HUES48 (cell line): ENCODE measurements at regions not wholly inside any gene's neighbourhood (a gene's known extent, or its start where the extent isn't known, plus 50 kb on each side); places are given as distances from the start of the nearest gene placed in this dataset.

Source experiments
- H3K27ac ChIP-seq: one replicate; pipeline ENCODE4 v1.7.0; 2013; ENCODE audit warnings: low read depth, low read length, inconsistent platforms
- H3K27me3 ChIP-seq: 2 replicates; pipeline ENCODE4 v1.6.1; 2013; ENCODE audit warnings: mild to moderate bottlenecking, low read length; ENCODE audit not compliant: control insufficient read depth, insufficient read depth
- H3K36me3 ChIP-seq: 2 replicates; pipeline ENCODE4 v1.6.1; 2013; ENCODE audit warnings: low read length; ENCODE audit not compliant: control insufficient read depth, insufficient read depth
- H3K4me1 ChIP-seq: 2 replicates; pipeline ENCODE4 v1.6.1; 2013; ENCODE audit warnings: mild to moderate bottlenecking, low read length; ENCODE audit not compliant: control insufficient read depth, insufficient read depth
- H3K4me3 ChIP-seq: 2 replicates; pipeline ENCODE4 v1.5.1; 2013; ENCODE audit warnings: mild to moderate bottlenecking, low read depth, low read length
- H3K9ac ChIP-seq: 2 replicates; pipeline ENCODE4 v1.6.1; 2013; ENCODE audit warnings: mild to moderate bottlenecking, low read depth, low read length, moderate library complexity
- H3K9me3 ChIP-seq: 2 replicates; pipeline ENCODE4 v1.6.1; 2013; ENCODE audit warnings: low read length; ENCODE audit not compliant: control insufficient read depth, insufficient read depth

DNA sequence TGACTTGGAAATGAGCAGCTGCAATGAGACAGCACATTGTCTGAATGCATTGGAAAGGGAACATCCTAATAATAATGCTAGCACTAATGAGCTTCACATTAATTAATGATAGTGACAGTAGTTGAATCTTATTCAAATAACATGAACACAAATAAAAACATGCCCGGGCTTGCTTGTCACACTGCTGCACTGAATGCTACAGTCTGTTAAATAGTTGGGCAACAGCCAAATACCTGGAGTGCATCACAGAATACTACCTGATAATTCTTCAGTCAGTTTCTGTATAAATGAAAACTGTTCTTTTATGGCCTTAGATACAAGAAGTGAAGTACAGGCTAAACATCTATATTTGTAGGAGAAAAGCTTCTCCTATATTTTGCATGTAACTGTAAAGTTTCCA lies 458.7 kb downstream of the RNF144B start:
- no peaks in the 10 kb centered on the region for H3K9me3 ChIP-seq

DNA sequence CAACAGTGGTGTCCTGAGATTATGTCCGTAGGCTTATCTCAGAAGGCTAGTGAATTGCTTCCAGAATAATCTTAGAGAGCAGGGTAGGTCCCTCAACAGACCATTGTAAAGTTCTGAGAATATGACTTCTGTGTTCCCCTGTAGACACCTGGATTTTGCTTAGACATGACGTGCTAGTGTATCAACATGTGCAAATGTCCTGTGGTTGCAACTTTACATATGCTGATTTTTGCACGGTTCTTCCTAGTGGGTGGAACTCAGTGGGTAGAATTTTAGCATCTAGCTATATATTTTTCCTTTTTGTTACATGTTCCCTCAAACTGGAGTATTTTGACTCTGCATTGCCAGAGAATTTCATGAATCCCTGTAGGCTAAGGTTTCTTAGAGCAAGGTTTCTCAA lies 459.2 kb downstream of the RNF144B start:
- Histone ChIP-seq H3K9me3 (no peaks in the 10 kb centered on the region), H3K4me3 (no peak overlapping the region), H3K27ac (no peak overlapping the region), H3K36me3 (no peaks in the 10 kb centered on the region), H3K9ac (no peak overlapping the region), H3K27me3 (no peaks in the 10 kb centered on the region), H3K4me1 (no peaks in the 10 kb centered on the region)

More for the DNA sequence above, 458.7 kb downstream of the RNF144B start:
- Histone ChIP-seq H3K4me3 (no peak overlapping the region), H3K27ac (no peak overlapping the region), H3K27me3 (no peaks in the 10 kb centered on the region), H3K4me1 (no peaks in the 10 kb centered on the region), H3K9ac (no peak overlapping the region), H3K36me3 (no peaks in the 10 kb centered on the region)

DNA sequence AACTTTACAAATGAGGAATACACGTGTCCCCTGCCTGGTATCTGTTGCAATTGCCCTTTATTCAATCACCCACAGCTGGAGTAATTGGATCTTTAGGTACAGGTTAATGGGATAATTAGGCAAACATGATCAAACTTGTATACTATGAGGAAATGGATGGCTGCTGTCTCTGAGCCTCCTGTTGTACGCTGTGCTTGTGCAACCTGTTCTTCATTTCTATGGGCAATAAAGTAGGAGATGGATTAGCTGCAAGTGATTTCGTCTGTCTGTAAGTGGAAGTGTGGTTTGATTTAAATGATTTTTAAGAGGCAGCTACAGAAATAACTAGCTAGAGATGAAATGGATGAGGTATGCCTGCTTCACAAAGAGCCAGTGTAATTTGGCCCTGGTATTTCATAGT lies 474.1 kb downstream of the RNF144B start:
- H3K4me1 ChIP-seq: no peaks in the 10 kb centered on the region
- H3K27ac ChIP-seq: no peak overlapping the region
- no peaks in the 10 kb centered on the region for H3K9me3 ChIP-seq
- no peak overlapping the region for H3K4me3 ChIP-seq
- H3K36me3 ChIP-seq: no peaks in the 10 kb centered on the region
- H3K9ac ChIP-seq: no peak overlapping the region
- H3K27me3 ChIP-seq: no peaks in the 10 kb centered on the region

DNA sequence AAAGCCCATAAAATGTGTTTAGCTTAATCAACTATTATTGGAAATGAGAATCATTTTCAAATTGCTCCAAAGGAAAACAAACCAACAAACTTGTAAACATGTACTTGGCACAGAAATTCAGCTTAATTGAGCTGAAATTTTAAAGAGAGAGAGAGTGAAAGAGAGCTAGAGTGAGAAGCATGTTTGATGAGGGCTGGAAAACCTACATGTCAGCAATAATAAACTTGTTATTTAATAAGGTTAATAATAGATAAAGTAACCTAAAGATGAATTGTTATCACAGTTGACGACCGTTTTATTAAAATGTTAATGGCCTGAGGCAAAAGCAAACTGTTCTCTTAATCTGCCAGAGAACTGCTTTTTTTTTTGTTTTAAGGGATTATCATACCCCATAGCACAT lies 496.1 kb downstream of the RNF144B start:
- no peaks in the 10 kb centered on the region for H3K27me3 ChIP-seq
- H3K4me3 ChIP-seq: no peak overlapping the region
- no peaks in the 10 kb centered on the region for H3K9me3 ChIP-seq
- no peaks in the 10 kb centered on the region for H3K4me1 ChIP-seq
- H3K27ac ChIP-seq: no peak overlapping the region
- H3K36me3 ChIP-seq: no peaks in the 10 kb centered on the region
- no peak overlapping the region for H3K9ac ChIP-seq

DNA sequence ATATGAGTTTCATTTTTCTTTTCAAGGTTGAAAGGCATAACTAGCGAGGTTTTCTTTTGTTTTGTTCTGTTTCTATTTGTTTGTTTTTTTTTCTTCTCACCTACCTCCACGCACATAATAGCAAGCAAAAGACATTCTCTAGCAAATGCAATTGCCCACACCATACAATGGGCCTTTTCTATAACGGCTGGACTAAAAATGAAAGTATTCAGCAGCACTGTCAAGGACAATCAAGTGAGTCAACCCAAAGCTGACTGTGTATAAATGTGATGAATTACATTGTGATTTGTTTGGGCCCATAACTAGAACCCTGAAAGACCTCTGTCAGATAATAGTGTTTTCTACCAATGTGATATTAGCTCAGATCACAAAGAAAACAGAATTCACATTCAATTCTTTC lies 496.7 kb downstream of the RNF144B start:
- Histone ChIP-seq H3K4me1 (no peaks in the 10 kb centered on the region), H3K27me3 (no peaks in the 10 kb centered on the region), H3K27ac (no peak overlapping the region), H3K9me3 (no peaks in the 10 kb centered on the region), H3K36me3 (no peaks in the 10 kb centered on the region), H3K9ac (no peak overlapping the region), H3K4me3 (no peak overlapping the region)

DNA sequence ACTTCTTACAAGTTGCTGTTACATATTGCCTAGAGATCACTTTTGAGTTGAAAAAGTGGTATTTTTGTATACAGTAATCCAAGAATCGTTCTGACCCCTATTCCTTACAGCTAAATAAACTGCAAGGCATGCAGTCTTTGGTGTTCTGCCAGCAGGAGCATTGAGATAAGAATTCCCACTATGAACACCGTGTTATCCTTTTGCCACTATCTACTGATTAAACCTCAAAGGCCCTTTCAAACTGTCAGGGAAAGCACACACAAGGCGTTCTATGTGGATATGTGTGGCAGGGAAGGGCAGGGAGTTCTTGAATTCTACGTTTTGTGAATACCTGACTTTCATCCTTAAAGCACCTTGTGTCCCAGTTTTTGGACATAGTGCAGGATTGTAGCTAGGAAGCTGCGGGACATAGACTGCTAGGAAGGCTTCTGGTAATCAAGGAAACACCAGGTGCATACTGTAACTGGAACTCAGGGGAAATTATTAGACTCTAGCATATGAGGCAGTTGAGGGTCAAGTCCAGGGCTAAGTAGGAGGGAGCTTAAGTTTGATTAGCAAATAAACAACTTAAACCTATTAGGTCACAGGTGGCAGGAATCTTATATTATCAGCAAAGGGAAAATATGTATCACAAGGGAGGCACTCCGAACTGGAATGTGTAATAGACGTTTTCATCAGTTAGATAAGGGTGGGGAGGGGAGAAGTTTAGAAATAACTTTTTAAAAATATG lies 506.6 kb downstream of the RNF144B start:
- Histone ChIP-seq H3K27ac (no peak overlapping the region), H3K9ac (no peak overlapping the region), H3K27me3 (no peaks in the 10 kb centered on the region), H3K36me3 (no peaks in the 10 kb centered on the region), H3K4me3 (no peak overlapping the region), H3K9me3 (no peaks in the 10 kb centered on the region), H3K4me1 (no peaks in the 10 kb centered on the region)

DNA sequence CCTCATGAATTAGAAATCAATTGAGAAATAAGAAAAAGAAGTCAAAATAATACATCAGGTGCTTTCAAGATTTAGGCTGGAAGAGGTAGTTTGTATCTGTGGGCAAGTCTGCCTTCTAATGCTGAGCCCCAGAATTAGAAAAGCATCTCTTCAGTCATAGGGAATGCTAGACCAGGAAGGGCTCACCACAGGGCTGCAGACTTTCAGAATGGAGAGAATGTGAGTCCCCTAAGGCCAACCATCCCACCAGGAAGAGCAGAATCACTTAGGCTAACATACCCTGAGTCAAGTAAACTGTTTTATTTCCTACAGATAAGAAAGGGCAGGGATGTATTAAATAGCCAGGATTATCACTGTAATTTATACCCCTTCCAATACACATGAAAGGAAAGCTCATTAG lies 510.2 kb downstream of the RNF144B start:
- H3K9ac ChIP-seq: no peak overlapping the region
- H3K36me3 ChIP-seq: no peaks in the 10 kb centered on the region
- no peaks in the 10 kb centered on the region for H3K27me3 ChIP-seq
- no peak overlapping the region for H3K27ac ChIP-seq
- no peaks in the 10 kb centered on the region for H3K9me3 ChIP-seq
- H3K4me1 ChIP-seq: no peaks in the 10 kb centered on the region
- no peak overlapping the region for H3K4me3 ChIP-seq

DNA sequence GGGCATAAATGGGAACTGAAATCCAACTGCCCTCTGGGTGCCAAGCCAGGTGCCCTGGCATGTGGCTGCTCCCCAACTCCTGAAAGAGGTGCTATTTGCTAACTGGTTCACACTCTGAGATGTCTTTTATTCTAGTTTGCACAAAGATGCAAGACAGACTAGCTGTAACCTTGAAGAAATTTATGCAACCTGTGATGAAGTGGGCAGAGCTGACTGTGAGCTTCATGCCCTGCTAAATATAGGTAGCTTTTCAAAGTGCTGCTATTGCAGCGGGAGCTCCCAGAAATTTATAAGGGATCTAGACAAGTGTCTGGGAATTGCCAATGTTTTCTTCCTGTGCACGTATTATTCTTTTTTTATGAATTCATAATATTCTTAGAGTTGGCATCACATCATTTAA lies 517.5 kb downstream of the RNF144B start:
- Histone ChIP-seq H3K9ac (no peak overlapping the region), H3K4me3 (no peak overlapping the region), H3K36me3 (no peaks in the 10 kb centered on the region), H3K4me1 (no peaks in the 10 kb centered on the region), H3K27me3 (no peaks in the 10 kb centered on the region), H3K27ac (no peak overlapping the region), H3K9me3 (no peaks in the 10 kb centered on the region)

DNA sequence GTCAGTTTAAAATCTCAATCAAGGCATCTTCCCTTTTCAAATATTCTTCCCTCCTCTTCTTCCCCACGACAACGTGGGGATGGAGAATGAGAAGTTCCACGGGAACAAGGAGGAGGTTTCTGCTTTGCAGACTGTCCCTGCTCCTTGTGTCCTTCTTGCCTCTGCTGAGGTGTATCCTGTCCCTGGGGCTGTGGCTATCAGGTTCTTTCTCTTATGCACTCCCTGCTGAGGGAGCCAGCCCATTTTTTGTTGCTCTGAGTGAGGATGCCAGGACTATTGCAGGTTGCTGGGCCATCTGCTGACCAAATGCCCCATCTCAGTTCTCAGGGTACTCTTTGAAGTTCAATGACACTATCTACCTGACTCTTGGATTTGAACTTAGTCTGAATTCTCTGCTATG lies 533.6 kb downstream of the RNF144B start:
- no peak overlapping the region for H3K4me3 ChIP-seq
- H3K9me3 ChIP-seq: no peaks in the 10 kb centered on the region
- no peaks in the 10 kb centered on the region for H3K36me3 ChIP-seq
- no peak overlapping the region for H3K9ac ChIP-seq
- no peak overlapping the region for H3K27ac ChIP-seq
- H3K27me3 ChIP-seq: no peaks in the 10 kb centered on the region
- peaks cover 8% of the 10 kb centered on the region; the same call in 1 of the 2 replicates for H3K4me1 ChIP-seq

DNA sequence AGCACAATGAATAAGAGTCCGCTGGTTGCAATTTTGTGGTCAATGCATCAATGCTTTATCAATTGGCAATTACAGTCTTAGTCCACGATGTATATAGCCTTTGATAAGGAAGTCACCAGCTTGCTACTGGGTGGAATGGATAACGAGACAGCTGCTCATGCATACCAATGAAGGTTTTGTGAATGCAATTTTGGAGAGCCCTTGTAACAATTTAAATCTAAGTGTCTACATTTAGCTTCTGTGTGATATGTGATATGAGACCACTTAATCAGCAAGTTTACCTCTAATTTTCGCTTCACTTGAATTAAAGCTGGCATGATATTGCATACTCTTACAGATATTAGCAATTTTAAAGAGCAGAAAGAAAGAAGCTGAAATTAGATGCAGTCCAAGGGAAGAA lies 543.9 kb downstream of the RNF144B start:
- H3K9me3 ChIP-seq: no peaks in the 10 kb centered on the region
- H3K36me3 ChIP-seq: no peaks in the 10 kb centered on the region

DNA sequence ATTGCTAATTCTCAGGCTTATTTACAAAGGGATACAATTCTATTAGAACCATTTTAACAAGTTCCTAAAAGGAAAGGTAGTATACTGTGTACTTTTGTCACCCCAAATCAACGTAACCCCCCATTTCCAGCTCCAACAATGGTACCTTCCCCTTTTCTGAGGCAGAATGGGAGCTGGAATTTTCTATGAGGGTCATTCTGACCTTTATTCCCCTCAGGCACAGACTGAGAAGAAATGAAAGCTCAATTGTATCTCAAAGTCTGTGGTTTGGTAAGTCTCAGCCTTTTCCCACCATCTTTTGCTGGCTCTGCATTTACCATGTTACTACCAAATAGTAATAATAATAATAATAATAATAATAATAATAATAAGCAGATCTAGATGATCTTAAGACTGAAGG lies 571.0 kb downstream of the RNF144B start:
- Histone ChIP-seq H3K36me3 (no peaks in the 10 kb centered on the region), H3K27me3 (no peaks in the 10 kb centered on the region), H3K9ac (no peak overlapping the region), H3K27ac (no peak overlapping the region), H3K4me3 (no peak overlapping the region), H3K4me1 (no peaks in the 10 kb centered on the region), H3K9me3 (no peaks in the 10 kb centered on the region)

More for the DNA sequence above, 543.9 kb downstream of the RNF144B start:
- no peaks in the 10 kb centered on the region for H3K27me3 ChIP-seq
- H3K27ac ChIP-seq: no peak overlapping the region
- H3K4me3 ChIP-seq: no peak overlapping the region
- H3K4me1 ChIP-seq: no peaks in the 10 kb centered on the region
- no peak overlapping the region for H3K9ac ChIP-seq
